ENCODE measurements at regions not wholly inside any gene's neighbourhood (a gene's known extent, or its start where the extent isn't known, plus 50 kb on each side); places are given as distances from the start of the nearest gene placed in this dataset.

DNA sequence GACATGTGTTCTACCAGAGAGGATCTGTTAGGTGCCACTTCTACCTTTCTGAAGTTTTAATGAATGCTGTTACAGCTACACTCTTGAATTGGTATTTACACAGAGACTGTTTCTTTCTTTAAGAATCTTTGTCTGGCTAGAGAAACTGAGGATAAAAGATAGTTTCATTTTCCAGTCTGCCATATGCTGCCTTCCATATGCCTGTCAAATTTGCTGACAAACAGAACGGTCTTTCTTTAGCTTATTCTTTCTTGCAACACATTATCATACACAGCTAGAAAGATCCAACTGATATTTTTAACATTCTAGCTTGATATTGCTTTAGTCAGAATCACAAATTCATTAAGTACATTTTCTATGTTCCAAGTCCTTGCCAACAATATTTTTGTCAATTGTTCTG is 409.8 kb upstream of the CELF4 start:
- TF ChIP-seq CTCF (conservative IDR thresholded peaks at IDR 0.05 in 1 of 2, IDR thresholded peaks at IDR 0.05 in 1 of 2; ENCODE audit: extremely low read depth in 1 of 2, insufficient read depth in 1 of 2, low read depth in 1 of 2, low read length in 2 of 2) (no peak), EZH2 (IDR thresholded peaks at IDR 0.05; ENCODE audit: borderline replicate concordance, low read length) (no peak)
